Esophagus squamous epithelium (tissue), 5 donors: ENCODE measurements at regions not wholly inside any gene's neighbourhood (a gene's known extent, or its start where the extent isn't known, plus 50 kb on each side); places are given as distances from the start of the nearest gene placed in this dataset.
A peak's percentile ranks its signal among the peaks of the same experiment; 100 is the strongest.

Source experiments
- DNase-seq: peaks from one replicate; lab custom pipeline; 2025; lab: John Stamatoyannopoulos, UW
- H3K27ac ChIP-seq, 4 donors: fragments of 200-600 bp; sonication (generic); one replicate each; pipeline ENCODE4 v1.5.1; 2016 to 2019; ENCODE audit warnings: mild to moderate bottlenecking in 1 of 4
- H3K27me3 ChIP-seq, 4 donors: fragments of 200-600 bp; sonication (generic); 1 replicate in 3 of 4; 2 replicates in 1 of 4; pipeline versions ENCODE4 v1.5.1 to v1.6.0; 2017 to 2021; ENCODE audit warnings: antibody characterized with exemption in 1 of 4
- H3K36me3 ChIP-seq, 3 donors: fragments of 200-600 bp; sonication (generic); one replicate each; pipeline ENCODE4 v1.5.1; 2016 to 2019
- H3K4me1 ChIP-seq, 3 donors: fragments of 200-600 bp; sonication (generic); one replicate each; pipeline ENCODE4 v1.5.1; 2017 to 2019
- H3K4me3 ChIP-seq, 4 donors: fragments of 200-600 bp; sonication (generic); 1 replicate in 3 of 4; 2 replicates in 1 of 4; pipeline ENCODE4 v1.5.1; 2016 to 2019; ENCODE audit warnings: mild to moderate bottlenecking in 2 of 4, moderate library complexity in 1 of 4
- H3K9me3 ChIP-seq, 3 donors: fragments of 200-600 bp; sonication (generic); one replicate each; pipeline ENCODE4 v1.5.1; 2016 to 2019
- POLR2A ChIP-seq, 4 donors: fragments of 450-650 bp; IDR thresholded peaks; one replicate each; pipeline ENCODE4 v1.6.1; 2017; ENCODE audit warnings: antibody characterized with exemption in 4 of 4, mild to moderate bottlenecking in 4 of 4, moderate library complexity in 3 of 4
- WGBS, 2 donors: methylation state at CpG; one replicate each; pipeline ENCODE4 v1.1.5; 2018; 5-methylcytosine and 5-hydroxymethylcytosine counted together
- intact Hi-C: fragments of 100-400 bp; cut with DNase I; formaldehyde crosslinking; loops from one replicate; pipeline ENCODE4 v1.15.0; 2022
- TF ChIP-seq, protein P1 (sequence below), 6 experiments: fragments of 450-650 bp in 4 of 6; fragments of 200-600 bp in 2 of 6; sonication (generic) in 2 of 6; IDR thresholded peaks; one replicate each; pipeline ENCODE4 v1.5.1; 2016 to 2019; ENCODE audit warnings: antibody characterized with exemption in 6 of 6, mild to moderate bottlenecking in 4 of 6, moderate library complexity in 4 of 6
- donor health status: DM: yes; HTN: yes; CAD: no.

DNA sequence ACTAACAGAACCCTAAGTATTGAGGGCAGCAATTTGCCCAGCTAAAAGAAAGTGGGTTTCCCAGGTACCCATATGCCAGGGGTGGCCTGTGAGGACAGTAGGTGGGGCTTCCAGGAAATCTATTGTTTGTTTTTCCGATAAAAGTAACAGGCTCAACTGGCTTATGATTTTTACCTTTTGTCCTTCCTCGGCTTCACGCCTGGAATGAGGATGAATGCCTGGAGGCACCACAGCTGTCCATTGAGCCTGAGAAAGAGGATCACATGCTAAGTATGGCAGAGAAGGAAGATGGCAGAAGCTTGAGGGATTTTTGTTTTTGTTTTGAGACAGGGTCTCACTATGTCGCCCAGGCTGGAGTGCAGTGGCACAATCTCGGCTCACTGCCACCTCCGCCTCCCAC, 84.1 kb downstream of the KLF4 start:
- intact Hi-C loops, result no loop called here
- peaks cover 3 to 45% (median 9%) of the 10 kb centered on the region in 3 donors for H3K4me1 ChIP-seq
- no peaks in the 10 kb centered on the region for H3K27me3 ChIP-seq
- no peak for TF ChIP-seq POLR2A (IDR thresholded peaks at IDR 0.05)
- TF ChIP-seq, protein P1, sequence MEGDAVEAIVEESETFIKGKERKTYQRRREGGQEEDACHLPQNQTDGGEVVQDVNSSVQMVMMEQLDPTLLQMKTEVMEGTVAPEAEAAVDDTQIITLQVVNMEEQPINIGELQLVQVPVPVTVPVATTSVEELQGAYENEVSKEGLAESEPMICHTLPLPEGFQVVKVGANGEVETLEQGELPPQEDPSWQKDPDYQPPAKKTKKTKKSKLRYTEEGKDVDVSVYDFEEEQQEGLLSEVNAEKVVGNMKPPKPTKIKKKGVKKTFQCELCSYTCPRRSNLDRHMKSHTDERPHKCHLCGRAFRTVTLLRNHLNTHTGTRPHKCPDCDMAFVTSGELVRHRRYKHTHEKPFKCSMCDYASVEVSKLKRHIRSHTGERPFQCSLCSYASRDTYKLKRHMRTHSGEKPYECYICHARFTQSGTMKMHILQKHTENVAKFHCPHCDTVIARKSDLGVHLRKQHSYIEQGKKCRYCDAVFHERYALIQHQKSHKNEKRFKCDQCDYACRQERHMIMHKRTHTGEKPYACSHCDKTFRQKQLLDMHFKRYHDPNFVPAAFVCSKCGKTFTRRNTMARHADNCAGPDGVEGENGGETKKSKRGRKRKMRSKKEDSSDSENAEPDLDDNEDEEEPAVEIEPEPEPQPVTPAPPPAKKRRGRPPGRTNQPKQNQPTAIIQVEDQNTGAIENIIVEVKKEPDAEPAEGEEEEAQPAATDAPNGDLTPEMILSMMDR (IDR thresholded peaks at IDR 0.05), result no peak
- no peak overlapping the region for H3K27ac ChIP-seq
- 61 to 66% methylated on average over 6 of the region's 6 CpGs for WGBS, 2 donors
- H3K36me3 ChIP-seq, result no peaks in the 10 kb centered on the region
- DNase-seq, result no peak
- H3K9me3 ChIP-seq, result no peaks in the 10 kb centered on the region
- no peak overlapping the region for H3K4me3 ChIP-seq

DNA sequence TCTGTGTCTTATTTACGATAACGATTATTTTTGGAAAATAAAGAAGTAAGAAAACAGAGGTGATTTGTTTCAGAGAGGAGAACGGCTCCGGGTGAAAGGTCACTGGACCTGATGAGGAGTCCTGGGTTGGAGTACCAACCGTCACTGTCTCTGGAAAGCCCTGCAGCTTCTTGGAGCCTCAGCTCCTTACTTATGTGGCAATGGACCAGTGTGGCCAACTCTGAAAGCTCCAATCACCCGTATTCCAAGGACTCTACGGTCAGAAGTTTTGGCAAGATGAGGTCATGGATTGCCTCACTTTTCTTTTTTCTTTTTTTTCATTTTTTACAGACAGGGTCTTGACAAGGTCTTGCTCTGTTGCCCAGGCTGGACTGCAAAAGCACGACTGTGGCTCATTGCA, 84.8 kb downstream of the KLF4 start:
- Histone ChIP-seq H3K9me3 (no peaks in the 10 kb centered on the region), H3K36me3 (no peaks in the 10 kb centered on the region), H3K4me3 (no peak overlapping the region), H3K4me1 (peaks cover 0 to 43% (median 7%) of the 10 kb centered on the region in 3 donors), H3K27me3 (no peaks in the 10 kb centered on the region), H3K27ac (no peak overlapping the region)
- intact Hi-C loops, result no loop called here
- 67 to 80% methylated on average over 8 of the region's 8 CpGs for WGBS, 2 donors
- TF ChIP-seq, protein P1 (IDR thresholded peaks at IDR 0.05), result no peak
- no peak for TF ChIP-seq POLR2A (IDR thresholded peaks at IDR 0.05)
- DNase-seq, result no peak

DNA sequence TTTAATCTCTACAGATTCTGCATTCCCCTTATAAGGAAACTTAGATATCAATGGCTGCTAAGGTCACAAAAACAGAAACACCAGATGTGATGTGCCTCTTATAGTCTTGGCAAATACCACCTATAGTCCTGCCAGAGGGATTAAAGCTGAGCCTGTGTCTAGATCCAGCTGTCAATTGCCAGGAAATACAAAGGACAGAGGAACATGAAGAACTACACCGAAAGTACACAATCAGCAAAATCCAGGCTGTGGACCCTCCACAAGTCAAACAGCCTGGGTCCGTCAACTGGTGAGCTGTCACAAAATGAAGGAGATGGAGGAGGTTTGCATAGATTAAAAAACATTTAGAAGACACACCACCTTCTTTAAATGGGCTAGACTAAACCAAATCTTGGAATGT, 85.4 kb downstream of the KLF4 start:
- no peaks in the 10 kb centered on the region for H3K9me3 ChIP-seq
- no peak for DNase-seq
- intact Hi-C loops, result no loop called here

DNA sequence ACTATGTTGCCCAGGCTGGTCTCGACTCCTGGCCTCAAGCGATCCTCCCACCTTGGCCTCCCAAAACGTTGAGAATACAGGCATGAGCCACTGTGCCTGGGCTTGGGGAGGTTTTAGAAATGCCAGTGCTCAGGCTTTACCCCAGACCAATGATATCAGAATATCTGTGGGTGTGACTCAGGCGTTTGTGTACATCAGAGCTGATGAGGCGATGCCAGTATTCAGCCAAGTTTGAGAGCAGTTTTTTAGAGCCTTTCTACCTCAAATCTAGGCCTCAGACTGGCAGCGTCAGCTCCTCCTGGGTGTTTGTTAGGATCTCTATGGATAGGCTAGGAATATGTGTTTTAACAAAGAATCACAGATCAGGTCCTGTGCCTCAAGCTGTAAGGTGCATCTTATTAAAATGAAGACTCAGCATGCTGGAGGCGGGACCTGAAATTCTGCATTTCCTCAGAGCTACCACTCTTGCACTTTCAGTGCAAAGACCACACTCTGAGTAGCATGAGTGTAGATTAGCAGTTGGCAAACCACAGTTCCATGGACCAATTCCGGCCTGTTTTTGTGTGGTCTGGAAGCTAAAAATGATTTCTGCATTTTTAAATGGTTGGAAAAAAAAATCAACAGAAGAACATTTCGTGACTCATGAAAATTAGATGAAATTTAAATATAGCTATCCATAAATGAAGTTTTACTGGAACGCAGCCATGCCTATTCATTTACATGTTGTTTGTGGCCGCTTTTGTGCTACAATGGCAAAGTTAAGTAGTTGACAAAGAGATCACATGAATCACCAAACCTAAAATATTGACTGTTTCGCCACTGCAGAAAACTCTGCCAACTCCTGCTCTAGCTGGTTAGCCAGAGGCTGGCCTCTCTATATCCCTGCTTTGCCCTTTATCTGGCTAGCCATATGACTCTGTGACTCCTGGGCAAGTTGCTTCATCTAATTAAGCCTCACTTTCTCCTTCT, 92.2 kb downstream of the KLF4 start:
- no peaks in the 10 kb centered on the region for H3K36me3 ChIP-seq
- 46 to 51% methylated on average over 11 to 12 of the region's 12 CpGs for WGBS, 2 donors
- H3K27me3 ChIP-seq, result no peaks in the 10 kb centered on the region
- TF ChIP-seq, protein P1 (IDR thresholded peaks at IDR 0.05), result no peak
- no peak for TF ChIP-seq POLR2A (IDR thresholded peaks at IDR 0.05)
- H3K9me3 ChIP-seq, result no peaks in the 10 kb centered on the region
- no peak overlapping the region for H3K4me3 ChIP-seq
- intact Hi-C loops, result no loop called here
- DNase-seq, result no peak
- peaks cover 4 to 41% (median 13%) of the 10 kb centered on the region in 3 donors for H3K4me1 ChIP-seq
- peak overlapping the region; percentile 32 to 74 (median 68) for H3K27ac ChIP-seq

More for the DNA sequence above, 85.4 kb downstream of the KLF4 start:
- Histone ChIP-seq H3K4me1 (peaks cover 0 to 44% (median 7%) of the 10 kb centered on the region in 3 donors), H3K4me3 (no peak overlapping the region), H3K36me3 (no peaks in the 10 kb centered on the region), H3K27me3 (no peaks in the 10 kb centered on the region), H3K27ac (no peak overlapping the region)
- TF ChIP-seq, protein P1 (IDR thresholded peaks at IDR 0.05), result no peak
- no peak for TF ChIP-seq POLR2A (IDR thresholded peaks at IDR 0.05)
- WGBS, 2 donors, result 19 to 38% methylated on average over 2 of the region's 2 CpGs

DNA sequence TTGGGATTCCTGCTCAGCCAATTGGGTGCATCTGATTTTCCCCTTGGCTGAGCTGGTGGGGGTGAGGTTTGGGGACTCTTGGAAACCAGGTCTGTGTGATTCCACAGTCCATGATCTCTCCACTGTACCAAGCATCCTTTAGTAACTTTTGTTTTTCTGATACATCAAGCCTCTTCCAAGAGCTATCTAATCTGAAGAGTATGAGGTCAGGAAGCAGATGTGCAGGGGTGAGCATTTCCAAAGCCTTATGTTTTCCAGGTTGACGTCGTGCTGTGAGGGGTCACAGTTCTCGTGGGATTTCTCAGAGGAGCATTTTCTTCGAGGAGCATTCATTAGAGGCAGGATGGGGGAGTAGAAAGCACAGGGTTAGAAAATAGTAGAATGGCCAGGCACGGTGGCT, 95.3 kb downstream of the KLF4 start:
- DNase-seq, result no peak
- 41 to 64% methylated on average over 4 to 5 of the region's 5 CpGs for WGBS, 2 donors
- no peaks in the 10 kb centered on the region for H3K9me3 ChIP-seq
- no peaks in the 10 kb centered on the region for H3K27me3 ChIP-seq
- no peak overlapping the region for H3K27ac ChIP-seq
- no peak overlapping the region for H3K4me3 ChIP-seq
- peaks cover 6 to 57% (median 26%) of the 10 kb centered on the region in 3 donors for H3K4me1 ChIP-seq
- H3K36me3 ChIP-seq, result no peaks in the 10 kb centered on the region
- intact Hi-C loops, result no loop called here
- TF ChIP-seq, protein P1 (IDR thresholded peaks at IDR 0.05), result no peak
- TF ChIP-seq POLR2A (IDR thresholded peaks at IDR 0.05), result no peak
